LNCaP clone FGC (cell line): ENCODE measurements at regions not wholly inside any gene's neighbourhood (a gene's known extent, or its start where the extent isn't known, plus 50 kb on each side); places are given as distances from the start of the nearest gene placed in this dataset.
A peak's percentile ranks its signal among the peaks of the same experiment; 100 is the strongest.

Source experiments
- DNase-seq: peaks from one replicate; pipeline ENCODE4 v3.0.0-alpha.2; 2011; ENCODE audit warnings: low read depth
- H3K4me3 ChIP-seq: 2 replicates; pipeline ENCODE4 v1.5.1; 2011; ENCODE audit warnings: mild to moderate bottlenecking, low read depth, low read length, control low read depth
- CTCF ChIP-seq: IDR thresholded peaks from 2 replicates; pipeline ENCODE4 v1.5.1; 2012; ENCODE audit warnings: mild to moderate bottlenecking; ENCODE audit not compliant: control insufficient read depth, insufficient read depth; ENCODE audit errors: extremely low read depth

GRCh38 chr14:66056926-66057552 lies 429.1 kb upstream of the CCDC196 start:
- no peak for TF ChIP-seq CTCF
- no peak overlapping the region for H3K4me3 ChIP-seq
- no peak for DNase-seq

- no peak for TF ChIP-seq CTCF
- H3K4me3 ChIP-seq: no peak overlapping the region
- DNase-seq: no peak
Observed at GRCh38 chr14:66065188-66065587, 421.0 kb upstream of the CCDC196 start.

- no peak for TF ChIP-seq CTCF
- no peak overlapping the region for H3K4me3 ChIP-seq
- DNase-seq: no peak
Observed at GRCh38 chr14:66066981-66067776, 419.0 kb upstream of the CCDC196 start.

GRCh38 chr14:66069036-66069435 lies 417.1 kb upstream of the CCDC196 start:
- no peak overlapping the region for H3K4me3 ChIP-seq
- no peak for DNase-seq
- TF ChIP-seq CTCF: no peak

GRCh38 chr14:66069830-66070541 lies 416.2 kb upstream of the CCDC196 start:
- DNase-seq: no peak
- no peak overlapping the region for H3K4me3 ChIP-seq
- TF ChIP-seq CTCF: no peak

GRCh38 chr14:66070542-66071319 lies 415.4 kb upstream of the CCDC196 start:
- peak; percentile 80 for TF ChIP-seq CTCF
- DNase-seq: no peak
- no peak overlapping the region for H3K4me3 ChIP-seq
